ENCODE measurements at regions not wholly inside any gene's neighbourhood (a gene's known extent, or its start where the extent isn't known, plus 50 kb on each side); places are given as distances from the start of the nearest gene placed in this dataset.

DNA sequence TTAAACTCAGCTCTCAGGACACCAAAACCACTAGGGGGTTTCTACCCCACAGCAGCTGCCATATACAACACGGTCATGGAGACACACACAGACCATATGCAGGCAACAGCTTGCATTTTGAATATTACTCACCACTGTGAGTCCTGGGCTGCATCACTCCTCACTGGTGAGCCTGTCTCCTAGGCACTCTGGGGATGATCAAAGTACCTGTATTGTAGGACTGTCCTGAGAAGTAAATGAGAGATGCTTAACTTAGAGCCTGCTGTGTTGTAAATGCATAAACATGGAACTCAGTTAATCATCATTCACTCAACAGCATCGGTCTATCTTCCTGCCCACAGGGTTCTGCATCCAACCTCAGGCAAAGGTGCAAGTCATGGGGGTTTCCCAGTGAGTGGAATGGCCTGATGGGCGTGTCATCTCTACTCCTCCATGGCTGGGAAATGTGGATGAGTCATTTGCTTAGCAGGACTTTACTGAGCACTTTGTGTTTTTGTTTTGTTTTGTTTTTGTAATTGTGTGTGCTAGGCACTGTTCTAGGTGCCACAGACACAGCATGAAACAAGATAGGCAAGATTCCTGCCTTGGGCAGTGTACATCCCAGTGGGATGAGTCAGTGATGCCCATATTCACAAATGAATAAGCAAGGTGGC is 1141.2 kb upstream of the TMEM132C start:
- TF ChIP-seq, protein P1, sequence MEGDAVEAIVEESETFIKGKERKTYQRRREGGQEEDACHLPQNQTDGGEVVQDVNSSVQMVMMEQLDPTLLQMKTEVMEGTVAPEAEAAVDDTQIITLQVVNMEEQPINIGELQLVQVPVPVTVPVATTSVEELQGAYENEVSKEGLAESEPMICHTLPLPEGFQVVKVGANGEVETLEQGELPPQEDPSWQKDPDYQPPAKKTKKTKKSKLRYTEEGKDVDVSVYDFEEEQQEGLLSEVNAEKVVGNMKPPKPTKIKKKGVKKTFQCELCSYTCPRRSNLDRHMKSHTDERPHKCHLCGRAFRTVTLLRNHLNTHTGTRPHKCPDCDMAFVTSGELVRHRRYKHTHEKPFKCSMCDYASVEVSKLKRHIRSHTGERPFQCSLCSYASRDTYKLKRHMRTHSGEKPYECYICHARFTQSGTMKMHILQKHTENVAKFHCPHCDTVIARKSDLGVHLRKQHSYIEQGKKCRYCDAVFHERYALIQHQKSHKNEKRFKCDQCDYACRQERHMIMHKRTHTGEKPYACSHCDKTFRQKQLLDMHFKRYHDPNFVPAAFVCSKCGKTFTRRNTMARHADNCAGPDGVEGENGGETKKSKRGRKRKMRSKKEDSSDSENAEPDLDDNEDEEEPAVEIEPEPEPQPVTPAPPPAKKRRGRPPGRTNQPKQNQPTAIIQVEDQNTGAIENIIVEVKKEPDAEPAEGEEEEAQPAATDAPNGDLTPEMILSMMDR (conservative IDR thresholded peaks at IDR 0.05; ENCODE audit: low read depth, low read length), result 0 out of 2 replicates have a peak, but pooled peaks have one; percentile 14
- TF ChIP-seq EZH2phosphoT487 (IDR thresholded peaks at IDR 0.05; ENCODE audit: borderline replicate concordance, low read length) (no peak), EZH2 (IDR thresholded peaks at IDR 0.05; ENCODE audit: low read length, unreplicated experiment) (no peak)

Measured in PC-3 (cell line).